ENCODE measurements at regions not wholly inside any gene's neighbourhood (a gene's known extent, or its start where the extent isn't known, plus 50 kb on each side); places are given as distances from the start of the nearest gene placed in this dataset.

DNA sequence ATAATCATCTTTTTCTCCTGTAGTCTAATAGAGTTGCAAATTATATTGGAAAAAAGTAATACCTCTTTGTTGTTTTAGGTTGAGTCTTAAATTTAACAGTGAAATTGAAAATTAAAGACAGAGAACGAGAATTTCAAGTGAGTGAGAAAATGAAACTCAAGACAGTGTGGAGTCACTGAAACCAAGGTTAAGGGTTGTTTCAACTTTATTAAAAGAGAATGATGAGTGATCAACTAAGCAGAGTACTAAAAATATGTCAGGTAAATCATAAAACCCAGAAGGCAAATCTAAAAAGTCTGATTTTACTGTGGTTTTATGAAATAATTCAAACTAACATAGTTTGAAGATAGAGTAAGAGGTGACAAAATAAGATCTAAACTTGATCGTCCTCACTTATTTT is 782.5 kb upstream of the SEMA6D start:
- Mint-ChIP-seq H3K27ac (no peak overlapping the region), H3K4me1 (ENCODE audit: low read depth) (no peaks in the 10 kb centered on the region), H3K4me3 (no peak overlapping the region), H3K9me3 (peaks cover 12% of the 10 kb centered on the region), H3K36me3 (ENCODE audit: low read depth) (no peaks in the 10 kb centered on the region), H3K27me3 (no peaks in the 10 kb centered on the region)
- intact Hi-C loops (cut with DNase I, micrococcal nuclease) = no loop called here
- Histone ChIP-seq H3K4me1 (ENCODE audit: insufficient read depth, low read length) (no peaks in the 10 kb centered on the region), H3K36me3 (ENCODE audit: insufficient read depth, low read length) (no peaks in the 10 kb centered on the region), H3K9me3 (ENCODE audit: control insufficient read depth in 1 of 2, insufficient read depth in 1 of 2, low read length in 2 of 2) (no peaks in the 10 kb centered on the region), H3K27me3 (ENCODE audit: control insufficient read depth in 1 of 2, insufficient read depth in 2 of 2, low read length in 2 of 2) (no peaks in the 10 kb centered on the region), H3K4me3 (ENCODE audit: low read length) (no peak overlapping the region), H3K27ac (ENCODE audit: low read depth in 1 of 2, low read length in 2 of 2) (no peak overlapping the region)
- DNase-seq (no peak), ATAC-seq (ENCODE audit: poor library complexity) (no peak)
- ChIA-PET POLR2A (no interaction called here), CTCF (no interaction called here)
- TF ChIP-seq, protein P1, sequence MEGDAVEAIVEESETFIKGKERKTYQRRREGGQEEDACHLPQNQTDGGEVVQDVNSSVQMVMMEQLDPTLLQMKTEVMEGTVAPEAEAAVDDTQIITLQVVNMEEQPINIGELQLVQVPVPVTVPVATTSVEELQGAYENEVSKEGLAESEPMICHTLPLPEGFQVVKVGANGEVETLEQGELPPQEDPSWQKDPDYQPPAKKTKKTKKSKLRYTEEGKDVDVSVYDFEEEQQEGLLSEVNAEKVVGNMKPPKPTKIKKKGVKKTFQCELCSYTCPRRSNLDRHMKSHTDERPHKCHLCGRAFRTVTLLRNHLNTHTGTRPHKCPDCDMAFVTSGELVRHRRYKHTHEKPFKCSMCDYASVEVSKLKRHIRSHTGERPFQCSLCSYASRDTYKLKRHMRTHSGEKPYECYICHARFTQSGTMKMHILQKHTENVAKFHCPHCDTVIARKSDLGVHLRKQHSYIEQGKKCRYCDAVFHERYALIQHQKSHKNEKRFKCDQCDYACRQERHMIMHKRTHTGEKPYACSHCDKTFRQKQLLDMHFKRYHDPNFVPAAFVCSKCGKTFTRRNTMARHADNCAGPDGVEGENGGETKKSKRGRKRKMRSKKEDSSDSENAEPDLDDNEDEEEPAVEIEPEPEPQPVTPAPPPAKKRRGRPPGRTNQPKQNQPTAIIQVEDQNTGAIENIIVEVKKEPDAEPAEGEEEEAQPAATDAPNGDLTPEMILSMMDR (IDR thresholded peaks at IDR 0.05) = no peak

DNA sequence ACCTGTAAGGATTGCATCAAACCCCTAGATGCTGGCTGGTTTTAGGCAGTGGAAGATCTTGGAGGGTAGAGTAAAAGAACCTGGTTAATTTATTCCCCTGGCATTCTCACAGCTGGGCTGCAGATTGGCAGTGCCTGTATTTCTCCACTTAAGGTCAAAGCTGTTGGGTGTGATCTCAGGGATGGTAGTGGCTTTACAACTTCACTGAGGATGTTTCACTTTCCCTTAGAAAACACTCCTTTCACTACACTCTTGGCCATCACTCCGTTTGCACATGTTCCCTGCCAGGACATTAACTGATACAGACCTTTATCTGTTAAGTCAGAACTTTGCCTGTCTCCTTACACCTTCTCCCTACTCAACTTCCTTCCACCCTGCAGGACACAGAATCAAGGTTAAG is 779.1 kb upstream of the SEMA6D start:
- no peak overlapping the region for H3K4me3 ChIP-seq (ENCODE audit: low read length)
- no peaks in the 10 kb centered on the region for H3K4me1 Mint-ChIP-seq (ENCODE audit: low read depth)
- no peaks in the 10 kb centered on the region for H3K36me3 ChIP-seq (ENCODE audit: insufficient read depth, low read length)
- H3K27ac Mint-ChIP-seq = no peak overlapping the region
- intact Hi-C loops (cut with DNase I, micrococcal nuclease) = no loop called here
- H3K4me3 Mint-ChIP-seq = no peak overlapping the region
- POLR2A ChIA-PET = no interaction called here
- ATAC-seq (ENCODE audit: poor library complexity) (no peak), DNase-seq (no peak)
- TF ChIP-seq, protein P1 (IDR thresholded peaks at IDR 0.05) = no peak
- no peaks in the 10 kb centered on the region for H3K4me1 ChIP-seq (ENCODE audit: insufficient read depth, low read length)
- H3K27me3 Mint-ChIP-seq = no peaks in the 10 kb centered on the region
- no peaks in the 10 kb centered on the region for H3K9me3 ChIP-seq (ENCODE audit: control insufficient read depth in 1 of 2, insufficient read depth in 1 of 2, low read length in 2 of 2)
- CTCF ChIA-PET = no interaction called here
- H3K27ac ChIP-seq (ENCODE audit: low read depth in 1 of 2, low read length in 2 of 2) = no peak overlapping the region
- H3K36me3 Mint-ChIP-seq (ENCODE audit: low read depth) = no peaks in the 10 kb centered on the region
- no peaks in the 10 kb centered on the region for H3K27me3 ChIP-seq (ENCODE audit: control insufficient read depth in 1 of 2, insufficient read depth in 2 of 2, low read length in 2 of 2)
- peaks cover 6% of the 10 kb centered on the region for H3K9me3 Mint-ChIP-seq

DNA sequence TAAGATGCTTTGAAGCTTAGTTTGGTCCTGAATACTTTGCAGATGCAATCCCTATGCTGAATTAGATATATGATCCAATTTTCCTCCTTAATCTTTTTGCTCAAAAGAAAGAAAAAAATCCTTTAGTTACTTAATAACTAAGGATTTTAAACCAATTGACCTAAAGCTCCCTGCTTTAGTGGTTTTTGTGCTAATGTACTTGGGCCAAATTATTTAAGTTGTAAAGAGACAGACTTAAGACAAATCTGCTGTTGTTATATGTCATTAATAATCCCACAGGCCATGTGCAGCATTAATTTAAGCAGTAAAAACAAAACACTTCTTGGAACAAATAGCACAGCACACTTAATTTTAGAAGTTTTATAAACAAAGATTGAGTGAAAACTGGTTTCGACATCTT is 776.1 kb upstream of the SEMA6D start:
- TF ChIP-seq, protein P1 (IDR thresholded peaks at IDR 0.05) = no peak
- H3K27me3 Mint-ChIP-seq = no peaks in the 10 kb centered on the region
- intact Hi-C loops (cut with DNase I, micrococcal nuclease) = no loop called here
- Histone ChIP-seq H3K4me1 (ENCODE audit: insufficient read depth, low read length) (no peaks in the 10 kb centered on the region), H3K9me3 (ENCODE audit: control insufficient read depth in 1 of 2, insufficient read depth in 1 of 2, low read length in 2 of 2) (no peaks in the 10 kb centered on the region), H3K4me3 (ENCODE audit: low read length) (no peak overlapping the region), H3K27me3 (ENCODE audit: control insufficient read depth in 1 of 2, insufficient read depth in 2 of 2, low read length in 2 of 2) (no peaks in the 10 kb centered on the region), H3K27ac (ENCODE audit: low read depth in 1 of 2, low read length in 2 of 2) (no peak overlapping the region), H3K36me3 (ENCODE audit: insufficient read depth, low read length) (no peaks in the 10 kb centered on the region)
- H3K4me1 Mint-ChIP-seq (ENCODE audit: low read depth) = no peaks in the 10 kb centered on the region
- H3K4me3 Mint-ChIP-seq = no peak overlapping the region
- no peak overlapping the region for H3K27ac Mint-ChIP-seq
- ChIA-PET CTCF (no interaction called here), POLR2A (no interaction called here)
- H3K36me3 Mint-ChIP-seq (ENCODE audit: low read depth) = no peaks in the 10 kb centered on the region
- ATAC-seq (ENCODE audit: poor library complexity) = no peak
- H3K9me3 Mint-ChIP-seq = peaks cover 4% of the 10 kb centered on the region
- DNase-seq = no peak

Data from CD4-positive, alpha-beta T cell (primary cell).